ENCODE measurements at regions not wholly inside any gene's neighbourhood (a gene's known extent, or its start where the extent isn't known, plus 50 kb on each side); places are given as distances from the start of the nearest gene placed in this dataset.

DNA sequence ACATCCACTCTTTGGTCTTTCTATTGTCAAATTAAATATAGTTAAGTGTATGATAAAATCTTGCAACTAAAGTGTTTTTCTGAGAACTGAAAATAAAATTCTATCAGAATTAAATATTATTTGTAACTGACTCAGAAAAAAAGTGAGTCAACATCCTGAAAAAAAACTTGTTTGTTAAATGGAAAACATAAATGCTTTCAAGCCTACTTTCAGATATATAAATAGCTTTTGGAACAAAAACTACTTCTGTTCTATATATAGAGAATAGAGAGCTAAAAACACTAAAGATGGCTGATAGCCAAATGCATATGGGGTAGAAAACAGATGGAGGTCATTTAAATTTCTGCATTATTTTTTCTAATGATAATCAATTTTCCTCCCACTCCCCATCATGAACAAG lies 61.8 kb downstream of the PIK3C2A start:
- no peak for TF ChIP-seq EZH2 (IDR thresholded peaks at IDR 0.05; ENCODE audit: insufficient read depth, low read length)
- TF ChIP-seq, protein P1, sequence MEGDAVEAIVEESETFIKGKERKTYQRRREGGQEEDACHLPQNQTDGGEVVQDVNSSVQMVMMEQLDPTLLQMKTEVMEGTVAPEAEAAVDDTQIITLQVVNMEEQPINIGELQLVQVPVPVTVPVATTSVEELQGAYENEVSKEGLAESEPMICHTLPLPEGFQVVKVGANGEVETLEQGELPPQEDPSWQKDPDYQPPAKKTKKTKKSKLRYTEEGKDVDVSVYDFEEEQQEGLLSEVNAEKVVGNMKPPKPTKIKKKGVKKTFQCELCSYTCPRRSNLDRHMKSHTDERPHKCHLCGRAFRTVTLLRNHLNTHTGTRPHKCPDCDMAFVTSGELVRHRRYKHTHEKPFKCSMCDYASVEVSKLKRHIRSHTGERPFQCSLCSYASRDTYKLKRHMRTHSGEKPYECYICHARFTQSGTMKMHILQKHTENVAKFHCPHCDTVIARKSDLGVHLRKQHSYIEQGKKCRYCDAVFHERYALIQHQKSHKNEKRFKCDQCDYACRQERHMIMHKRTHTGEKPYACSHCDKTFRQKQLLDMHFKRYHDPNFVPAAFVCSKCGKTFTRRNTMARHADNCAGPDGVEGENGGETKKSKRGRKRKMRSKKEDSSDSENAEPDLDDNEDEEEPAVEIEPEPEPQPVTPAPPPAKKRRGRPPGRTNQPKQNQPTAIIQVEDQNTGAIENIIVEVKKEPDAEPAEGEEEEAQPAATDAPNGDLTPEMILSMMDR (IDR thresholded peaks at IDR 0.05; ENCODE audit: insufficient read depth, low read depth, low read length), result no peak

Measured in astrocyte (in vitro differentiated cells and primary cell).